GM18505 (cell line): ENCODE measurements at regions not wholly inside any gene's neighbourhood (a gene's known extent, or its start where the extent isn't known, plus 50 kb on each side); places are given as distances from the start of the nearest gene placed in this dataset.

Experiments
- ATAC-seq: cut with Tn5 transposase; IDR thresholded peaks from one replicate; pipeline ENCODE4 v1.9.1; 2021; ENCODE audit not compliant: unreplicated experiment
- POLR2A ChIP-seq: IDR thresholded peaks from 4 replicates; pipeline ENCODE4 v1.6.1; 2011; ENCODE audit warnings: borderline replicate concordance; ENCODE audit not compliant: insufficient read depth, insufficient read length; ENCODE audit errors: extremely low read depth

GRCh38 chrX:110420771-110421499 lies 62.3 kb downstream of the RTL9 start:
- ATAC-seq = peak; percentile 48
- TF ChIP-seq POLR2A = no peak

GRCh38 chrX:110421500-110422455 lies 63.1 kb downstream of the RTL9 start:
- ATAC-seq = no peak

GRCh38 chrX:110425222-110426154 lies 66.8 kb downstream of the RTL9 start:
- ATAC-seq = no peak
- no peak for TF ChIP-seq POLR2A

More at GRCh38 chrX:110421500-110422455, 63.1 kb downstream of the RTL9 start:
- TF ChIP-seq POLR2A = no peak

- TF ChIP-seq POLR2A = no peak
- ATAC-seq = no peak
Observed at GRCh38 chrX:110426155-110426504, 67.5 kb downstream of the RTL9 start.

GRCh38 chrX:110427076-110427475 lies 68.4 kb downstream of the RTL9 start:
- TF ChIP-seq POLR2A = no peak
- no peak for ATAC-seq

- no peak for ATAC-seq
- no peak for TF ChIP-seq POLR2A
Observed at GRCh38 chrX:110428144-110428543, 69.5 kb downstream of the RTL9 start.

- ATAC-seq = no peak
- no peak for TF ChIP-seq POLR2A
Observed at GRCh38 chrX:110430293-110431076, 71.8 kb downstream of the RTL9 start.

- ATAC-seq = no peak
- no peak for TF ChIP-seq POLR2A
Observed at GRCh38 chrX:110432091-110432905, 73.7 kb downstream of the RTL9 start.

- ATAC-seq = no peak
- no peak for TF ChIP-seq POLR2A
Observed at GRCh38 chrX:110432906-110433215, 74.2 kb downstream of the RTL9 start.

- no peak for ATAC-seq
- no peak for TF ChIP-seq POLR2A
Observed at GRCh38 chrX:110435196-110435595, 76.5 kb downstream of the RTL9 start.

GRCh38 chrX:110436523-110436922 lies 77.9 kb downstream of the RTL9 start:
- ATAC-seq = no peak
- TF ChIP-seq POLR2A = no peak

GRCh38 chrX:110437686-110438085 lies 79.0 kb downstream of the RTL9 start:
- ATAC-seq = no peak
- TF ChIP-seq POLR2A = no peak
